SW480 (cell line): ENCODE measurements at regions not wholly inside any gene's neighbourhood (a gene's known extent, or its start where the extent isn't known, plus 50 kb on each side); places are given as distances from the start of the nearest gene placed in this dataset.

Experiments
- DNase-seq: peaks from one replicate; pipeline ENCODE4 v3.0.0-alpha.2; 2016; ENCODE audit warnings: low spot score

- DNase-seq: no peak
Observed at GRCh38 chr3:6182909-6183308, 678.0 kb upstream of the GRM7 start.

GRCh38 chr3:6189384-6189783, 671.5 kb upstream of the GRM7 start:
- no peak for DNase-seq

GRCh38 chr3:6204891-6205290, 656.0 kb upstream of the GRM7 start:
- no peak for DNase-seq

GRCh38 chr3:6216135-6217026, 644.5 kb upstream of the GRM7 start:
- no peak for DNase-seq

GRCh38 chr3:6220447-6220846, 640.5 kb upstream of the GRM7 start:
- DNase-seq: no peak

- no peak for DNase-seq
Observed at GRCh38 chr3:6222069-6222468, 638.8 kb upstream of the GRM7 start.

- no peak for DNase-seq
Observed at GRCh38 chr3:6223572-6223971, 637.3 kb upstream of the GRM7 start.

GRCh38 chr3:6228958-6229683, 631.8 kb upstream of the GRM7 start:
- DNase-seq: no peak

GRCh38 chr3:6229778-6230410, 631.0 kb upstream of the GRM7 start:
- DNase-seq: no peak

- DNase-seq: no peak
Observed at GRCh38 chr3:6242104-6242503, 618.8 kb upstream of the GRM7 start.

- no peak for DNase-seq
Observed at GRCh38 chr3:6248528-6248927, 612.4 kb upstream of the GRM7 start.

GRCh38 chr3:6249679-6250078, 611.2 kb upstream of the GRM7 start:
- DNase-seq: no peak

GRCh38 chr3:6250167-6250566, 610.7 kb upstream of the GRM7 start:
- DNase-seq: no peak

GRCh38 chr3:6251612-6252400, 609.1 kb upstream of the GRM7 start:
- no peak for DNase-seq

- DNase-seq: no peak
Observed at GRCh38 chr3:6254490-6254889, 606.4 kb upstream of the GRM7 start.

GRCh38 chr3:6255229-6255628, 605.7 kb upstream of the GRM7 start:
- no peak for DNase-seq

- no peak for DNase-seq
Observed at GRCh38 chr3:6260551-6261191, 600.2 kb upstream of the GRM7 start.

GRCh38 chr3:6262010-6262409, 598.9 kb upstream of the GRM7 start:
- DNase-seq: no peak

- no peak for DNase-seq
Observed at GRCh38 chr3:6264036-6264435, 596.9 kb upstream of the GRM7 start.

- DNase-seq: no peak
Observed at GRCh38 chr3:6264906-6265305, 596.0 kb upstream of the GRM7 start.

- no peak for DNase-seq
Observed at GRCh38 chr3:6266135-6266534, 594.8 kb upstream of the GRM7 start.

GRCh38 chr3:6273878-6274277, 587.0 kb upstream of the GRM7 start:
- no peak for DNase-seq
